Activated CD8-positive, alpha-beta T cell treated with anti-CD3 and anti-CD28 coated beads for 36 hours (primary cell): ENCODE measurements at regions not wholly inside any gene's neighbourhood (a gene's known extent, or its start where the extent isn't known, plus 50 kb on each side); places are given as distances from the start of the nearest gene placed in this dataset.
"Not testable (repeated sequence)": the region's sequence is repeated elsewhere in the genome, so short reads cannot be mapped to it uniquely, and the experiment has no call there.

ENCODE experiments used
- ATAC-seq: fragments of 200-7000 bp; cut with Tn5 transposase; one replicate; pipeline ENCODE4 v1.10.0; 2021; ENCODE audit warnings: mild to moderate bottlenecking, moderate library complexity
- CTCF ChIA-PET: fragments of 350-600 bp; sonication (Branson Sonifier 250); formaldehyde crosslinking; loops from one replicate; lab custom pipeline; 2021; ENCODE audit warnings: antibody characterized with exemption; lab: Charles Lee
- POLR2A ChIA-PET: fragments of 350-600 bp; sonication (Branson Sonifier 250); formaldehyde crosslinking; loops from one replicate; lab custom pipeline; 2021; ENCODE audit warnings: antibody characterized with exemption; lab: Charles Lee
- DNase-seq: peaks from one replicate; pipeline ENCODE4 v3.0.0-alpha.2; 2020
- H3K27ac Mint-ChIP-seq: one replicate; pipeline ENCODE4 v1.8.0; 2021; ENCODE audit warnings: mild to moderate bottlenecking, mixed read lengths
- H3K27me3 Mint-ChIP-seq: one replicate; pipeline ENCODE4 v1.8.0; 2021; ENCODE audit warnings: mixed read lengths
- H3K36me3 Mint-ChIP-seq: one replicate; pipeline ENCODE4 v1.8.0; 2021; ENCODE audit warnings: low read depth, mixed read lengths
- H3K4me1 Mint-ChIP-seq: one replicate; pipeline ENCODE4 v1.8.0; 2021; ENCODE audit warnings: low read depth, mixed read lengths
- H3K4me3 Mint-ChIP-seq: one replicate; pipeline ENCODE4 v1.8.0; 2021; ENCODE audit warnings: mild to moderate bottlenecking, moderate library complexity, mixed read lengths
- H3K9me3 Mint-ChIP-seq: one replicate; pipeline ENCODE4 v1.8.0; 2021; ENCODE audit warnings: mixed read lengths
- intact Hi-C: fragments of 100-400 bp; cut with micrococcal nuclease; formaldehyde crosslinking; loops from one replicate; pipeline ENCODE4 v1.10.0; 2022

- POLR2A ChIA-PET, H3K27ac Mint-ChIP-seq, H3K9me3 Mint-ChIP-seq, CTCF ChIA-PET, H3K4me3 Mint-ChIP-seq, H3K36me3 Mint-ChIP-seq, H3K27me3 Mint-ChIP-seq, H3K4me1 Mint-ChIP-seq, intact Hi-C loops: not testable (repeated sequence)
- DNase-seq (peak; percentile 23), ATAC-seq (peak; percentile 58)
These were observed 227.1 kb upstream of the NBPF12 start for GRCh38 chr1:146710838-146711521.

GRCh38 chr1:146709302-146709701, 228.8 kb upstream of the NBPF12 start:
- POLR2A ChIA-PET, H3K4me3 Mint-ChIP-seq, H3K9me3 Mint-ChIP-seq, DNase-seq, ATAC-seq, H3K36me3 Mint-ChIP-seq, H3K4me1 Mint-ChIP-seq, H3K27me3 Mint-ChIP-seq, intact Hi-C loops, CTCF ChIA-PET, H3K27ac Mint-ChIP-seq: not testable (repeated sequence)

GRCh38 chr1:146704162-146704724, 233.9 kb upstream of the NBPF12 start:
- H3K4me3 Mint-ChIP-seq, H3K27ac Mint-ChIP-seq, intact Hi-C loops, CTCF ChIA-PET, H3K4me1 Mint-ChIP-seq, DNase-seq, H3K36me3 Mint-ChIP-seq, H3K27me3 Mint-ChIP-seq, H3K9me3 Mint-ChIP-seq, POLR2A ChIA-PET, ATAC-seq: not testable (repeated sequence)

- H3K4me3 Mint-ChIP-seq, intact Hi-C loops, ATAC-seq, H3K27me3 Mint-ChIP-seq, DNase-seq, H3K36me3 Mint-ChIP-seq, H3K4me1 Mint-ChIP-seq, POLR2A ChIA-PET, H3K9me3 Mint-ChIP-seq, H3K27ac Mint-ChIP-seq, CTCF ChIA-PET: not testable (repeated sequence)
These were observed 236.8 kb upstream of the NBPF12 start for GRCh38 chr1:146701320-146701719.

- ATAC-seq, DNase-seq, H3K4me1 Mint-ChIP-seq, H3K9me3 Mint-ChIP-seq, H3K4me3 Mint-ChIP-seq, H3K36me3 Mint-ChIP-seq, H3K27ac Mint-ChIP-seq, H3K27me3 Mint-ChIP-seq, POLR2A ChIA-PET, intact Hi-C loops, CTCF ChIA-PET: not testable (repeated sequence)
These were observed 242.7 kb upstream of the NBPF12 start for GRCh38 chr1:146695388-146695787.

- CTCF ChIA-PET, DNase-seq, H3K27me3 Mint-ChIP-seq, H3K9me3 Mint-ChIP-seq, H3K4me3 Mint-ChIP-seq, H3K4me1 Mint-ChIP-seq, intact Hi-C loops, H3K36me3 Mint-ChIP-seq, ATAC-seq, POLR2A ChIA-PET, H3K27ac Mint-ChIP-seq: not testable (repeated sequence)
These were observed 246.3 kb upstream of the NBPF12 start for GRCh38 chr1:146691798-146692197.

GRCh38 chr1:146688893-146689292, 249.2 kb upstream of the NBPF12 start:
- DNase-seq, intact Hi-C loops, H3K9me3 Mint-ChIP-seq, H3K4me3 Mint-ChIP-seq, H3K27ac Mint-ChIP-seq, CTCF ChIA-PET, POLR2A ChIA-PET, H3K4me1 Mint-ChIP-seq, ATAC-seq, H3K36me3 Mint-ChIP-seq, H3K27me3 Mint-ChIP-seq: not testable (repeated sequence)

GRCh38 chr1:146686777-146687366, 251.3 kb upstream of the NBPF12 start:
- H3K27me3 Mint-ChIP-seq, H3K27ac Mint-ChIP-seq, intact Hi-C loops, H3K4me3 Mint-ChIP-seq, H3K9me3 Mint-ChIP-seq, CTCF ChIA-PET, H3K36me3 Mint-ChIP-seq, ATAC-seq, POLR2A ChIA-PET, DNase-seq, H3K4me1 Mint-ChIP-seq: not testable (repeated sequence)

- H3K4me3 Mint-ChIP-seq, intact Hi-C loops, H3K4me1 Mint-ChIP-seq, H3K9me3 Mint-ChIP-seq, ATAC-seq, H3K27ac Mint-ChIP-seq, H3K36me3 Mint-ChIP-seq, H3K27me3 Mint-ChIP-seq, CTCF ChIA-PET, DNase-seq, POLR2A ChIA-PET: not testable (repeated sequence)
These were observed 255.0 kb upstream of the NBPF12 start for GRCh38 chr1:146683126-146683429.

GRCh38 chr1:146682227-146683125, 255.6 kb upstream of the NBPF12 start:
- intact Hi-C loops, H3K9me3 Mint-ChIP-seq, H3K4me1 Mint-ChIP-seq, H3K4me3 Mint-ChIP-seq, H3K36me3 Mint-ChIP-seq, POLR2A ChIA-PET, DNase-seq, H3K27ac Mint-ChIP-seq, CTCF ChIA-PET, H3K27me3 Mint-ChIP-seq, ATAC-seq: not testable (repeated sequence)

- H3K4me1 Mint-ChIP-seq, POLR2A ChIA-PET, H3K27me3 Mint-ChIP-seq, H3K9me3 Mint-ChIP-seq, CTCF ChIA-PET, H3K4me3 Mint-ChIP-seq, H3K27ac Mint-ChIP-seq, DNase-seq, H3K36me3 Mint-ChIP-seq, intact Hi-C loops: not testable (repeated sequence)
- ATAC-seq, result peak; percentile 37
These were observed 264.3 kb upstream of the NBPF12 start for GRCh38 chr1:146673729-146674299.
